ENCODE measurements at regions not wholly inside any gene's neighbourhood (a gene's known extent, or its start where the extent isn't known, plus 50 kb on each side); places are given as distances from the start of the nearest gene placed in this dataset.
"Not testable (repeated sequence)": the region's sequence is repeated elsewhere in the genome, so short reads cannot be mapped to it uniquely, and the experiment has no call there.

GRCh38 chr10:29791773-29792172 lies 157.0 kb upstream of the SVIL start:
- DNase-seq (ENCODE audit: low spot score) = no peak

- DNase-seq (ENCODE audit: low spot score) = no peak
Measured at GRCh38 chr10:29790207-29790606, 155.4 kb upstream of the SVIL start.

- DNase-seq (ENCODE audit: low spot score) = no peak
Measured at GRCh38 chr10:29788113-29788512, 153.3 kb upstream of the SVIL start.

GRCh38 chr10:29785701-29786100 lies 150.9 kb upstream of the SVIL start:
- DNase-seq (ENCODE audit: low spot score) = no peak

GRCh38 chr10:29784175-29784773 lies 149.5 kb upstream of the SVIL start:
- peak; percentile 88 for DNase-seq (ENCODE audit: low spot score)

- DNase-seq (ENCODE audit: low spot score) = no peak
Measured at GRCh38 chr10:29783201-29783947, 148.6 kb upstream of the SVIL start.

GRCh38 chr10:29780639-29781038 lies 145.9 kb upstream of the SVIL start:
- no peak for DNase-seq (ENCODE audit: low spot score)

GRCh38 chr10:29780096-29780495 lies 145.3 kb upstream of the SVIL start:
- DNase-seq (ENCODE audit: low spot score) = no peak

GRCh38 chr10:29776246-29776645 lies 141.5 kb upstream of the SVIL start:
- DNase-seq (ENCODE audit: low spot score) = no peak

- no peak for DNase-seq (ENCODE audit: low spot score)
Measured at GRCh38 chr10:29774475-29774874, 139.7 kb upstream of the SVIL start.

- DNase-seq (ENCODE audit: low spot score) = no peak
Measured at GRCh38 chr10:29773675-29774091, 138.9 kb upstream of the SVIL start.

GRCh38 chr10:29772403-29772802 lies 137.6 kb upstream of the SVIL start:
- DNase-seq (ENCODE audit: low spot score) = no peak

GRCh38 chr10:29771376-29771775 lies 136.6 kb upstream of the SVIL start:
- no peak for DNase-seq (ENCODE audit: low spot score)

GRCh38 chr10:29769277-29769676 lies 134.5 kb upstream of the SVIL start:
- not testable (repeated sequence) for DNase-seq (ENCODE audit: low spot score)

GRCh38 chr10:29767968-29768367 lies 133.2 kb upstream of the SVIL start:
- DNase-seq (ENCODE audit: low spot score) = no peak

- DNase-seq (ENCODE audit: low spot score) = no peak
Measured at GRCh38 chr10:29766753-29767152, 132.0 kb upstream of the SVIL start.

- DNase-seq (ENCODE audit: low spot score) = no peak
Measured at GRCh38 chr10:29765330-29765729, 130.6 kb upstream of the SVIL start.

- no peak for DNase-seq (ENCODE audit: low spot score)
Measured at GRCh38 chr10:29763396-29763795, 128.6 kb upstream of the SVIL start.

- DNase-seq (ENCODE audit: low spot score) = no peak
Measured at GRCh38 chr10:29761916-29762315, 127.1 kb upstream of the SVIL start.

- DNase-seq (ENCODE audit: low spot score) = no peak
Measured at GRCh38 chr10:29760138-29760900, 125.5 kb upstream of the SVIL start.

- no peak for DNase-seq (ENCODE audit: low spot score)
Measured at GRCh38 chr10:29757551-29758297, 123.0 kb upstream of the SVIL start.

- no peak for DNase-seq (ENCODE audit: low spot score)
Measured at GRCh38 chr10:29756451-29756850, 121.7 kb upstream of the SVIL start.

Data from GM03348 (cell line).